Ammon's horn (tissue), 1 donor: ENCODE measurements at regions not wholly inside any gene's neighbourhood (a gene's known extent, or its start where the extent isn't known, plus 50 kb on each side); places are given as distances from the start of the nearest gene placed in this dataset.

Source experiments
- DNase-seq: peaks from one replicate; pipeline ENCODE4 v3.0.0-alpha.2; 2016; ENCODE audit warnings: low spot score

GRCh38 chr5:174288439-174288838, 242.9 kb downstream of the NSG2 start:
- DNase-seq, result no peak

- DNase-seq, result no peak
Observed at GRCh38 chr5:174291162-174291561, 245.7 kb downstream of the NSG2 start.

- no peak for DNase-seq
Observed at GRCh38 chr5:174292348-174292747, 246.8 kb downstream of the NSG2 start.

- no peak for DNase-seq
Observed at GRCh38 chr5:174293006-174293405, 247.5 kb downstream of the NSG2 start.

GRCh38 chr5:174293481-174293880, 248.0 kb downstream of the NSG2 start:
- no peak for DNase-seq

- no peak for DNase-seq
Observed at GRCh38 chr5:174294891-174295620, 249.6 kb downstream of the NSG2 start.

GRCh38 chr5:174295702-174296436, 250.4 kb downstream of the NSG2 start:
- no peak for DNase-seq

- no peak for DNase-seq
Observed at GRCh38 chr5:174300118-174300940, 254.8 kb downstream of the NSG2 start.

- no peak for DNase-seq
Observed at GRCh38 chr5:174300941-174301761, 255.6 kb downstream of the NSG2 start.

- DNase-seq, result no peak
Observed at GRCh38 chr5:174301848-174302625, 256.5 kb downstream of the NSG2 start.

GRCh38 chr5:174303035-174303434, 257.5 kb downstream of the NSG2 start:
- DNase-seq, result no peak

- no peak for DNase-seq
Observed at GRCh38 chr5:174303437-174304045, 258.0 kb downstream of the NSG2 start.

GRCh38 chr5:174305241-174305681, 259.8 kb downstream of the NSG2 start:
- no peak for DNase-seq

- no peak for DNase-seq
Observed at GRCh38 chr5:174306345-174307030, 261.0 kb downstream of the NSG2 start.

- DNase-seq, result no peak
Observed at GRCh38 chr5:174307031-174307408, 261.5 kb downstream of the NSG2 start.

- DNase-seq, result no peak
Observed at GRCh38 chr5:174307656-174308271, 262.3 kb downstream of the NSG2 start.

- no peak for DNase-seq
Observed at GRCh38 chr5:174309131-174309795, 263.8 kb downstream of the NSG2 start.

- DNase-seq, result no peak
Observed at GRCh38 chr5:174310243-174310642, 264.7 kb downstream of the NSG2 start.

GRCh38 chr5:174310706-174311105, 265.2 kb downstream of the NSG2 start:
- no peak for DNase-seq
